HEK293 (cell line): ENCODE measurements at regions not wholly inside any gene's neighbourhood (a gene's known extent, or its start where the extent isn't known, plus 50 kb on each side); places are given as distances from the start of the nearest gene placed in this dataset.

ENCODE experiments used
- CTCF ChIA-PET: fragments of 350-600 bp; formaldehyde crosslinking; extraction: SDS; loops from one replicate; lab custom pipeline; 2021; ENCODE audit warnings: antibody characterized with exemption; lab: Yijun Ruan, JAX
- POLR2A ChIA-PET: fragments of 300-600 bp; formaldehyde crosslinking; extraction: SDS; loops from one replicate; lab custom pipeline; 2020; ENCODE audit warnings: antibody characterized with exemption, inconsistent platforms; lab: Yijun Ruan, JAX
- H3K27ac ChIP-seq: fragments of 200-500 bp; sonication (Bioruptor generic); 2 replicates; pipeline ENCODE4 v1.5.1; 2014; ENCODE audit warnings: low read depth, low read length, control low read depth, inconsistent platforms; ENCODE audit errors: extremely low read depth
- H3K36me3 ChIP-seq, 2 experiments: fragments of 200-500 bp in 1 of 2; sonication (Bioruptor generic) in 1 of 2; 1 replicate in 1 of 2; 2 replicates in 1 of 2; pipeline ENCODE4 v1.5.1; 2014 to 2017; ENCODE audit warnings: inconsistent platforms in 2 of 2, low read length in 2 of 2; ENCODE audit not compliant: control insufficient read depth in 2 of 2, insufficient read depth in 1 of 2
- H3K4me1 ChIP-seq: fragments of 200-500 bp; sonication (Bioruptor generic); 2 replicates; pipeline ENCODE4 v1.5.1; 2014; ENCODE audit warnings: mild to moderate bottlenecking, low read length, inconsistent platforms; ENCODE audit not compliant: control insufficient read depth, insufficient read depth
- H3K4me3 ChIP-seq: 2 replicates; pipeline ENCODE4 v1.5.1; 2011; ENCODE audit warnings: low read depth, mild to moderate bottlenecking, control low read depth, low read length, moderate library complexity
- H3K9me3 ChIP-seq: fragments of 200-500 bp; sonication (Bioruptor generic); 2 replicates; pipeline ENCODE4 v1.5.1; 2014; ENCODE audit warnings: low read depth, low read length, inconsistent platforms; ENCODE audit not compliant: control insufficient read depth, insufficient read depth
- FEZF1 ChIP-seq: fragments of 450-650 bp; formaldehyde crosslinking; IDR thresholded peaks from 2 replicates; pipeline ENCODE4 v1.5.1; 2016; ENCODE audit warnings: missing biosample characterization, missing genetic modification characterization
- GLI4 ChIP-seq: fragments of 450-650 bp; formaldehyde crosslinking; IDR thresholded peaks from 2 replicates; pipeline ENCODE4 v1.5.1; 2016; ENCODE audit warnings: missing biosample characterization, missing genetic modification characterization
- MYNN ChIP-seq: fragments of 450-650 bp; formaldehyde crosslinking; IDR thresholded peaks from 2 replicates; pipeline ENCODE4 v1.5.1; 2016; ENCODE audit warnings: missing biosample characterization, missing genetic modification characterization, borderline replicate concordance
- YY2 ChIP-seq: fragments of 450-650 bp; formaldehyde crosslinking; IDR thresholded peaks from 2 replicates; pipeline ENCODE4 v1.5.1; 2016; ENCODE audit warnings: missing biosample characterization, missing genetic modification characterization
- ZBTB10 ChIP-seq: fragments of 450-650 bp; formaldehyde crosslinking; IDR thresholded peaks from 2 replicates; pipeline ENCODE4 v1.5.1; 2016; ENCODE audit warnings: missing biosample characterization, missing genetic modification characterization
- ZBTB7A ChIP-seq: fragments of 450-650 bp; formaldehyde crosslinking; IDR thresholded peaks from 2 replicates; pipeline ENCODE4 v1.5.1; 2016; ENCODE audit warnings: low read depth, missing biosample characterization, missing genetic modification characterization
- ZNF311 ChIP-seq: fragments of 450-650 bp; formaldehyde crosslinking; IDR thresholded peaks from 2 replicates; pipeline ENCODE4 v1.5.1; 2017; ENCODE audit warnings: missing biosample characterization, missing genetic modification characterization, borderline replicate concordance
- ZNF404 ChIP-seq: fragments of 450-650 bp; formaldehyde crosslinking; IDR thresholded peaks from 2 replicates; pipeline ENCODE4 v1.5.1; 2017; ENCODE audit warnings: missing biosample characterization, missing genetic modification characterization
- ZNF433 ChIP-seq: fragments of 450-650 bp; formaldehyde crosslinking; IDR thresholded peaks from 2 replicates; pipeline ENCODE4 v1.5.1; 2016; ENCODE audit warnings: missing biosample characterization, missing genetic modification characterization, low read depth
- ZNF48 ChIP-seq: fragments of 450-650 bp; formaldehyde crosslinking; IDR thresholded peaks from 2 replicates; pipeline ENCODE4 v1.5.1; 2016; ENCODE audit warnings: missing biosample characterization, missing genetic modification characterization
- ZNF514 ChIP-seq: fragments of 450-650 bp; formaldehyde crosslinking; IDR thresholded peaks from 2 replicates; pipeline ENCODE4 v1.5.1; 2016; ENCODE audit warnings: missing biosample characterization, missing genetic modification characterization
- ZNF558 ChIP-seq: fragments of 450-650 bp; formaldehyde crosslinking; IDR thresholded peaks from 2 replicates; pipeline ENCODE4 v1.5.1; 2016; ENCODE audit warnings: missing biosample characterization, missing genetic modification characterization
- ZNF785 ChIP-seq: fragments of 450-650 bp; formaldehyde crosslinking; IDR thresholded peaks from 2 replicates; pipeline ENCODE4 v1.5.1; 2016; ENCODE audit warnings: missing biosample characterization, missing genetic modification characterization
- ZNF837 ChIP-seq: fragments of 450-650 bp; formaldehyde crosslinking; IDR thresholded peaks from 2 replicates; pipeline ENCODE4 v1.5.1; 2016; ENCODE audit warnings: missing biosample characterization, missing genetic modification characterization
- ZXDB ChIP-seq: fragments of 450-650 bp; formaldehyde crosslinking; IDR thresholded peaks from 2 replicates; pipeline ENCODE4 v1.5.1; 2016; ENCODE audit warnings: missing biosample characterization, missing genetic modification characterization
- TF ChIP-seq, protein P1 (sequence below): fragments of 450-650 bp; formaldehyde crosslinking; IDR thresholded peaks from 2 replicates; pipeline ENCODE4 v1.5.1; 2016; ENCODE audit warnings: missing biosample characterization, missing genetic modification characterization
- TF ChIP-seq, protein P2 (sequence below): fragments of 450-650 bp; formaldehyde crosslinking; IDR thresholded peaks from 2 replicates; pipeline ENCODE4 v1.5.1; 2016; ENCODE audit warnings: missing biosample characterization, missing genetic modification characterization

DNA sequence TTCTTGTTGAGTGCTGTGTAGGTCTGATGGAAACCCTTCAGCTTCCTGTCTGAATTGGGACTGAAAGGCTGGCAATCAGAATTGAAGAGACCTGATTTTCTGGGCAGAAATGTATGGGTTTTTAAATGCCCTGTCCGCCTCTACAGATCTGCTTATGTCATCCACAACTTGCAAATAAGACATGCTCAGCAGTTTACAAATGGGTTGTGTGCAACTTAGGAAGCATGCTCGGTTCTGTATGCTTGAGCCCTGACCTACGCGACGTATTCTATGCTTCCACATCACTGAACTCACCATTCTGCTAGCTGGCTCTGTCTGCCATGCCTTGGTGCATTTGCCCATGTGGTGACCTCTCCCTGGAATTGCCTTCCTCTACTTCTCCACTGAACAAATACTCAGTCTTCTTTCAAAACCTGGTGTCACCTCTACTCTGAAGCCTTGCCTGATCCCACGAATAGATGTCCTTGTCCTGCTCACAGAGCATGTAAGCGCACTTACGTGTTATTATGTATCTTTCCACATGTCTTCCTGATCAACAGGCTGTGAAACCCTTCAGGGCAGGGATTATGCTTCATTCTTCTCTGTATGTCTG is 194.2 kb downstream of the ERCC6L2 start (continued):
- TF ChIP-seq MYNN (tag by site-specific recombination), result no peak
- TF ChIP-seq, all 188 proteins: peak for 0

DNA sequence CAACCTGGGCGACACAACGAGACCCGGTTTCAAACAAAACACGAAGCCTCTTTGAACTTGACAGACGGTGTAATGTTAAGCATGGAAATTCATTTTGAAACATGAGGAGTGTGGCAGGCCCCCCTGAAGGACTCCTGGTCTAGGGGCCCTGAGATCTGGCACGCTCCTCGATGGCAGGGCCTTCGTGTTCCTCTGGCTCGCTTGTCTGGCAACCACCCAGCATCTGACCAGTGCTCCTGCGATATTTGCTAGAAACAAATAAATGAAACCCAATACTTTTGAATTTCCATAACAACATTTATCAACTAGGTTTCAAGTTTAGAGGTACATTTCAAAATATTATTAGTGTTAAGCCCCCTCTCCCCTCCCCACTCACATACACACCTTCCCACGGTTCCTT is 193.0 kb downstream of the ERCC6L2 start:
- H3K36me3 ChIP-seq, result no peaks in the 10 kb centered on the region
- no peaks in the 10 kb centered on the region for H3K9me3 ChIP-seq
- H3K4me1 ChIP-seq, result no peaks in the 10 kb centered on the region
- CTCF ChIA-PET, result interaction anchor here (0.6 to 1.6 kb wide), 2 partner anchors 11 to 82 kb away, joined by 3 read pairs; no protein-coding TSS in a partner anchor
- POLR2A ChIA-PET, result no interaction called here
- no peak for TF ChIP-seq ZNF558 (tag by site-specific recombination)
- TF ChIP-seq ZNF837 (tag by site-specific recombination), result no peak
- TF ChIP-seq ZNF404 (tag by site-specific recombination), result no peak
- TF ChIP-seq, protein P1, sequence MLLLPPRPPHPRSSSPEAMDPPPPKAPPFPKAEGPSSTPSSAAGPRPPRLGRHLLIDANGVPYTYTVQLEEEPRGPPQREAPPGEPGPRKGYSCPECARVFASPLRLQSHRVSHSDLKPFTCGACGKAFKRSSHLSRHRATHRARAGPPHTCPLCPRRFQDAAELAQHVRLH (tag by site-specific recombination), result no peak
- no peak for TF ChIP-seq ZBTB7A (tag by site-specific recombination)
- TF ChIP-seq ZNF48 (tag by site-specific recombination), result no peak
- no peak for TF ChIP-seq ZNF785 (tag by site-specific recombination)
- TF ChIP-seq ZNF514, result no peak
- TF ChIP-seq ZNF311 (tag by site-specific recombination), result no peak
- no peak for TF ChIP-seq ZXDB (tag by site-specific recombination)
- TF ChIP-seq, protein P2, sequence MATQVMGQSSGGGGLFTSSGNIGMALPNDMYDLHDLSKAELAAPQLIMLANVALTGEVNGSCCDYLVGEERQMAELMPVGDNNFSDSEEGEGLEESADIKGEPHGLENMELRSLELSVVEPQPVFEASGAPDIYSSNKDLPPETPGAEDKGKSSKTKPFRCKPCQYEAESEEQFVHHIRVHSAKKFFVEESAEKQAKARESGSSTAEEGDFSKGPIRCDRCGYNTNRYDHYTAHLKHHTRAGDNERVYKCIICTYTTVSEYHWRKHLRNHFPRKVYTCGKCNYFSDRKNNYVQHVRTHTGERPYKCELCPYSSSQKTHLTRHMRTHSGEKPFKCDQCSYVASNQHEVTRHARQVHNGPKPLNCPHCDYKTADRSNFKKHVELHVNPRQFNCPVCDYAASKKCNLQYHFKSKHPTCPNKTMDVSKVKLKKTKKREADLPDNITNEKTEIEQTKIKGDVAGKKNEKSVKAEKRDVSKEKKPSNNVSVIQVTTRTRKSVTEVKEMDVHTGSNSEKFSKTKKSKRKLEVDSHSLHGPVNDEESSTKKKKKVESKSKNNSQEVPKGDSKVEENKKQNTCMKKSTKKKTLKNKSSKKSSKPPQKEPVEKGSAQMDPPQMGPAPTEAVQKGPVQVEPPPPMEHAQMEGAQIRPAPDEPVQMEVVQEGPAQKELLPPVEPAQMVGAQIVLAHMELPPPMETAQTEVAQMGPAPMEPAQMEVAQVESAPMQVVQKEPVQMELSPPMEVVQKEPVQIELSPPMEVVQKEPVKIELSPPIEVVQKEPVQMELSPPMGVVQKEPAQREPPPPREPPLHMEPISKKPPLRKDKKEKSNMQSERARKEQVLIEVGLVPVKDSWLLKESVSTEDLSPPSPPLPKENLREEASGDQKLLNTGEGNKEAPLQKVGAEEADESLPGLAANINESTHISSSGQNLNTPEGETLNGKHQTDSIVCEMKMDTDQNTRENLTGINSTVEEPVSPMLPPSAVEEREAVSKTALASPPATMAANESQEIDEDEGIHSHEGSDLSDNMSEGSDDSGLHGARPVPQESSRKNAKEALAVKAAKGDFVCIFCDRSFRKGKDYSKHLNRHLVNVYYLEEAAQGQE (tag by site-specific recombination), result no peak
- no peak for TF ChIP-seq FEZF1 (tag by site-specific recombination)
- no peak for TF ChIP-seq ZNF433
- TF ChIP-seq GLI4 (tag by site-specific recombination), result no peak
- no peak overlapping the region for H3K4me3 ChIP-seq
- no peak overlapping the region for H3K27ac ChIP-seq

GRCh38 chr9:96067600-96067999 is 192.1 kb downstream of the ERCC6L2 start:
- H3K27ac ChIP-seq, result no peak overlapping the region
- H3K36me3 ChIP-seq, result no peaks in the 10 kb centered on the region
- no peaks in the 10 kb centered on the region for H3K4me1 ChIP-seq
- no peak for TF ChIP-seq YY2 (tag by site-specific recombination)
- TF ChIP-seq ZBTB10 (tag by site-specific recombination), result no peak
- TF ChIP-seq, all 188 proteins: peak for 0
- CTCF ChIA-PET, result interaction anchor here (0.6 kb wide), 1 partner anchor 1285 kb away, joined by 3 read pairs; no protein-coding TSS in a partner anchor
- no peak overlapping the region for H3K4me3 ChIP-seq
- no peaks in the 10 kb centered on the region for H3K9me3 ChIP-seq
- POLR2A ChIA-PET, result no interaction called here
